GM18505 (cell line): ENCODE measurements at regions not wholly inside any gene's neighbourhood (a gene's known extent, or its start where the extent isn't known, plus 50 kb on each side); places are given as distances from the start of the nearest gene placed in this dataset.
"Not testable (repeated sequence)": the region's sequence is repeated elsewhere in the genome, so short reads cannot be mapped to it uniquely, and the experiment has no call there.

Experiments used
- ATAC-seq: cut with Tn5 transposase; IDR thresholded peaks from one replicate; pipeline ENCODE4 v1.9.1; 2021; ENCODE audit not compliant: unreplicated experiment
- POLR2A ChIP-seq: IDR thresholded peaks from 4 replicates; pipeline ENCODE4 v1.6.1; 2011; ENCODE audit warnings: borderline replicate concordance; ENCODE audit not compliant: insufficient read depth, insufficient read length; ENCODE audit errors: extremely low read depth

- TF ChIP-seq POLR2A = no peak
- ATAC-seq = no peak
Measured at GRCh38 chr10:30709229-30709628, 79.7 kb upstream of the LYZL2 start.

- TF ChIP-seq POLR2A = no peak
- ATAC-seq = no peak
Measured at GRCh38 chr10:30708234-30708633, 78.7 kb upstream of the LYZL2 start.

GRCh38 chr10:30706189-30706588 is 76.6 kb upstream of the LYZL2 start:
- not testable (repeated sequence) for ATAC-seq

GRCh38 chr10:30705625-30706149 is 76.1 kb upstream of the LYZL2 start:
- peak; percentile 31 for ATAC-seq
- TF ChIP-seq POLR2A = no peak

- peak; percentile 32 for TF ChIP-seq POLR2A
- ATAC-seq = peak; percentile 41
Measured at GRCh38 chr10:30705101-30705624, 75.6 kb upstream of the LYZL2 start.

- ATAC-seq = peak; percentile 6
Measured at GRCh38 chr10:30704601-30705100, 75.1 kb upstream of the LYZL2 start.

GRCh38 chr10:30704026-30704600 is 74.6 kb upstream of the LYZL2 start:
- TF ChIP-seq POLR2A = no peak
- no peak for ATAC-seq

GRCh38 chr10:30703446-30703845 is 73.9 kb upstream of the LYZL2 start:
- ATAC-seq = not testable (repeated sequence)

GRCh38 chr10:30702860-30703259 is 73.3 kb upstream of the LYZL2 start:
- no peak for TF ChIP-seq POLR2A
- ATAC-seq = no peak

GRCh38 chr10:30701451-30702173 is 72.1 kb upstream of the LYZL2 start:
- ATAC-seq = peak; percentile 60
- TF ChIP-seq POLR2A = peak; percentile 55

GRCh38 chr10:30697806-30698205 is 68.3 kb upstream of the LYZL2 start:
- no peak for TF ChIP-seq POLR2A
- ATAC-seq = no peak

- ATAC-seq = not testable (repeated sequence)
Measured at GRCh38 chr10:30697221-30697620, 67.7 kb upstream of the LYZL2 start.

GRCh38 chr10:30696416-30697185 is 67.0 kb upstream of the LYZL2 start:
- not testable (repeated sequence) for ATAC-seq

- ATAC-seq = not testable (repeated sequence)
Measured at GRCh38 chr10:30695481-30696236, 66.1 kb upstream of the LYZL2 start.
